Trophoblast cell (in vitro differentiated cells and primary cell): ENCODE measurements at regions not wholly inside any gene's neighbourhood (a gene's known extent, or its start where the extent isn't known, plus 50 kb on each side); places are given as distances from the start of the nearest gene placed in this dataset.

Source experiments
- DNase-seq, 2 donors: peaks; one replicate each; pipeline ENCODE4 v3.0.0-alpha.2; 2016
- H2AFZ ChIP-seq: 2 replicates; pipeline ENCODE4 v1.6.1; 2013; ENCODE audit warnings: low read length, moderate library complexity, mild to moderate bottlenecking; ENCODE audit not compliant: insufficient read depth, poor library complexity
- H2AK5ac ChIP-seq: 2 replicates; pipeline ENCODE4 v1.6.1; 2013; ENCODE audit warnings: mild to moderate bottlenecking, low read length
- H2BK120ac ChIP-seq: 2 replicates; pipeline ENCODE4 v1.6.1; 2013; ENCODE audit warnings: low read length, mild to moderate bottlenecking, moderate library complexity; ENCODE audit not compliant: insufficient read depth, poor library complexity
- H2BK12ac ChIP-seq: 2 replicates; pipeline ENCODE4 v1.6.1; 2013; ENCODE audit warnings: mild to moderate bottlenecking, low read length, moderate library complexity
- H2BK5ac ChIP-seq: 2 replicates; pipeline ENCODE4 v1.6.1; 2013; ENCODE audit warnings: low read length, low read depth, moderate library complexity, mild to moderate bottlenecking; ENCODE audit not compliant: poor library complexity
- H3K14ac ChIP-seq: 2 replicates; pipeline ENCODE4 v1.6.1; 2013; ENCODE audit warnings: mild to moderate bottlenecking, low read length
- H3K18ac ChIP-seq: 2 replicates; pipeline ENCODE4 v1.6.1; 2013; ENCODE audit warnings: mild to moderate bottlenecking, low read length
- H3K23ac ChIP-seq: 2 replicates; pipeline ENCODE4 v1.6.1; 2013; ENCODE audit warnings: low read length
- H3K27ac ChIP-seq: 2 replicates; pipeline ENCODE4 v1.5.1; 2013; ENCODE audit warnings: low read depth, mild to moderate bottlenecking, inconsistent platforms, low read length, moderate library complexity
- H3K27me3 ChIP-seq: 2 replicates; pipeline ENCODE4 v1.6.1; 2013; ENCODE audit warnings: inconsistent platforms, mild to moderate bottlenecking, low read length, moderate library complexity; ENCODE audit not compliant: insufficient read depth
- H3K36me3 ChIP-seq, 2 experiments: 1 replicate in 1 of 2; 2 replicates in 1 of 2; pipeline ENCODE4 v1.6.1; 2013; ENCODE audit warnings: low read length in 2 of 2, mild to moderate bottlenecking in 2 of 2, moderate library complexity in 1 of 2; ENCODE audit not compliant: insufficient read depth in 2 of 2, control insufficient read depth in 1 of 2
- H3K4ac ChIP-seq: 2 replicates; pipeline ENCODE4 v1.6.1; 2013; ENCODE audit warnings: low read depth, mild to moderate bottlenecking, low read length, moderate library complexity
- H3K4me1 ChIP-seq, 2 experiments: 1 replicate in 1 of 2; 2 replicates in 1 of 2; pipeline ENCODE4 v1.6.1; 2013; ENCODE audit warnings: low read length in 2 of 2, mild to moderate bottlenecking in 2 of 2, moderate library complexity in 1 of 2; ENCODE audit not compliant: insufficient read depth in 2 of 2, control insufficient read depth in 1 of 2
- H3K4me2 ChIP-seq: 2 replicates; pipeline ENCODE4 v1.6.1; 2013; ENCODE audit warnings: inconsistent platforms, mild to moderate bottlenecking, low read length, moderate library complexity
- H3K4me3 ChIP-seq: 2 replicates; pipeline ENCODE4 v1.5.1; 2013; ENCODE audit warnings: mild to moderate bottlenecking, low read depth, low read length, inconsistent platforms
- H3K79me1 ChIP-seq: one replicate; pipeline ENCODE4 v1.6.1; 2013; ENCODE audit warnings: low read length
- H3K79me2 ChIP-seq: 2 replicates; pipeline ENCODE4 v1.6.1; 2013; ENCODE audit warnings: low read length, mild to moderate bottlenecking; ENCODE audit not compliant: control insufficient read depth, insufficient read depth, poor library complexity
- H3K9ac ChIP-seq: 2 replicates; pipeline ENCODE4 v1.6.1; 2013; ENCODE audit warnings: mild to moderate bottlenecking, low read length
- H3K9me3 ChIP-seq: 2 replicates; pipeline ENCODE4 v1.6.1; 2013; ENCODE audit warnings: low read depth, mild to moderate bottlenecking, control low read depth, inconsistent platforms, low read length; ENCODE audit not compliant: insufficient read depth
- H4K12ac ChIP-seq: 2 replicates; pipeline ENCODE4 v1.6.1; 2013; ENCODE audit warnings: low read depth, mild to moderate bottlenecking, low read length, moderate library complexity
- H4K8ac ChIP-seq: 2 replicates; pipeline ENCODE4 v1.6.1; 2013; ENCODE audit warnings: low read depth, mild to moderate bottlenecking, low read length, moderate library complexity
- H4K91ac ChIP-seq: one replicate; pipeline ENCODE4 v1.6.1; 2013; ENCODE audit warnings: low read depth, mild to moderate bottlenecking, low read length, moderate library complexity
- WGBS: extraction: QIAGEN DNeasy Blood & Tissue Kit; methylation state at CpG from one replicate; pipeline ENCODE4 v1.1.7; 2013; ENCODE audit warnings: missing lambda C conversion rate; ENCODE audit not compliant: insufficient read length, insufficient coverage; ENCODE audit errors: extremely low coverage; 5-methylcytosine and 5-hydroxymethylcytosine counted together

GRCh38 chr18:39558658-39559057 is 1993.1 kb upstream of the CELF4 start:
- Histone ChIP-seq H3K14ac (no peak overlapping the region), H3K23ac (no peak overlapping the region), H2BK5ac (no peak overlapping the region), H3K79me2 (no peaks in the 10 kb centered on the region), H3K79me1 (no peaks in the 10 kb centered on the region), H3K27ac (no peak overlapping the region), H3K4me1 (peaks cover 0 to 2% of the 10 kb centered on the region in 2 experiments), H3K18ac (no peak overlapping the region), H3K9me3 (no peaks in the 10 kb centered on the region), H3K36me3 (no peaks in the 10 kb centered on the region), H2BK120ac (no peak overlapping the region), H4K12ac (no peak overlapping the region), H4K91ac (no peak overlapping the region), H2BK12ac (no peak overlapping the region), H3K4ac (no peak overlapping the region), H3K27me3 (no peaks in the 10 kb centered on the region), H2AK5ac (no peak overlapping the region), H2AFZ (no peak overlapping the region), H4K8ac (no peak overlapping the region), H3K9ac (no peak overlapping the region), H3K4me3 (no peak overlapping the region), H3K4me2 (no peak overlapping the region)
- DNase-seq, result no peak

GRCh38 chr18:39555496-39555895 is 1989.9 kb upstream of the CELF4 start:
- Histone ChIP-seq H3K79me2 (no peaks in the 10 kb centered on the region), H3K27ac (no peak overlapping the region), H2BK120ac (no peak overlapping the region), H4K91ac (no peak overlapping the region), H3K4ac (no peak overlapping the region), H3K4me1 (peaks cover 0 to 2% of the 10 kb centered on the region in 2 experiments), H4K12ac (no peak overlapping the region), H4K8ac (no peak overlapping the region), H2BK12ac (no peak overlapping the region), H3K18ac (no peak overlapping the region), H3K4me2 (no peak overlapping the region), H2BK5ac (no peak overlapping the region), H3K14ac (no peak overlapping the region), H3K36me3 (no peaks in the 10 kb centered on the region), H3K23ac (no peak overlapping the region), H3K27me3 (no peaks in the 10 kb centered on the region), H3K4me3 (no peak overlapping the region), H2AFZ (no peak overlapping the region), H2AK5ac (no peak overlapping the region), H3K9ac (no peak overlapping the region), H3K79me1 (no peaks in the 10 kb centered on the region), H3K9me3 (no peaks in the 10 kb centered on the region)
- no peak for DNase-seq
- no CpG with 5 or more reads among the region's 1 CpG for WGBS

GRCh38 chr18:39550701-39551100 is 1985.1 kb upstream of the CELF4 start:
- H3K9ac ChIP-seq, result no peak overlapping the region
- H2BK120ac ChIP-seq, result no peak overlapping the region
- H3K79me2 ChIP-seq, result no peaks in the 10 kb centered on the region
- H3K9me3 ChIP-seq, result no peaks in the 10 kb centered on the region
- H3K27me3 ChIP-seq, result no peaks in the 10 kb centered on the region
- H3K4me1 ChIP-seq, result peaks cover 0 to 2% of the 10 kb centered on the region in 2 experiments
- no peak overlapping the region for H2BK12ac ChIP-seq
- no peak overlapping the region for H4K12ac ChIP-seq
- H3K4me2 ChIP-seq, result no peak overlapping the region
- no peak overlapping the region for H2AK5ac ChIP-seq
- H3K36me3 ChIP-seq, result no peaks in the 10 kb centered on the region
- no peak overlapping the region for H3K27ac ChIP-seq
- no peaks in the 10 kb centered on the region for H3K79me1 ChIP-seq
- no peak overlapping the region for H4K91ac ChIP-seq
- WGBS, result no CpG with 5 or more reads among the region's 2 CpGs
- no peak overlapping the region for H4K8ac ChIP-seq
- H3K14ac ChIP-seq, result no peak overlapping the region
- DNase-seq, result no peak
- no peak overlapping the region for H3K4ac ChIP-seq
- H2BK5ac ChIP-seq, result no peak overlapping the region
- no peak overlapping the region for H2AFZ ChIP-seq
- H3K4me3 ChIP-seq, result no peak overlapping the region
- no peak overlapping the region for H3K18ac ChIP-seq
- no peak overlapping the region for H3K23ac ChIP-seq

GRCh38 chr18:39549144-39549543 is 1983.5 kb upstream of the CELF4 start:
- no peak overlapping the region for H2AK5ac ChIP-seq
- H3K79me1 ChIP-seq, result no peaks in the 10 kb centered on the region
- H3K9ac ChIP-seq, result no peak overlapping the region
- no peak for DNase-seq
- no peaks in the 10 kb centered on the region for H3K36me3 ChIP-seq
- no peak overlapping the region for H4K8ac ChIP-seq
- WGBS, result no CpG with 5 or more reads among the region's 1 CpG
- H3K4ac ChIP-seq, result no peak overlapping the region
- H3K4me2 ChIP-seq, result no peak overlapping the region
- H2BK120ac ChIP-seq, result no peak overlapping the region
- no peak overlapping the region for H3K23ac ChIP-seq
- H3K79me2 ChIP-seq, result no peaks in the 10 kb centered on the region
- no peak overlapping the region for H2AFZ ChIP-seq
- no peaks in the 10 kb centered on the region for H3K9me3 ChIP-seq
- H4K91ac ChIP-seq, result no peak overlapping the region
- H2BK5ac ChIP-seq, result no peak overlapping the region
- no peak overlapping the region for H4K12ac ChIP-seq
- no peaks in the 10 kb centered on the region for H3K27me3 ChIP-seq
- H3K14ac ChIP-seq, result no peak overlapping the region
- no peak overlapping the region for H3K4me3 ChIP-seq
- H2BK12ac ChIP-seq, result no peak overlapping the region
- H3K18ac ChIP-seq, result no peak overlapping the region
- H3K4me1 ChIP-seq, result no peaks in the 10 kb centered on the region
- H3K27ac ChIP-seq, result no peak overlapping the region
